Ovary (tissue), 7 donors: ENCODE measurements at regions not wholly inside any gene's neighbourhood (a gene's known extent, or its start where the extent isn't known, plus 50 kb on each side); places are given as distances from the start of the nearest gene placed in this dataset.

Source experiments
- DNase-seq, 5 donors: peaks; one replicate each; pipeline ENCODE4 v3.0.0-alpha.2; 2019 to 2020
- H3K27ac ChIP-seq, 2 donors: fragments of 200-600 bp; one replicate each; pipeline versions ENCODE4 v1.5.1 to v1.8.0; 2019 to 2022
- H3K27me3 ChIP-seq: fragments of 200-600 bp; one replicate; pipeline ENCODE4 v1.8.0; 2022
- H3K36me3 ChIP-seq: fragments of 200-600 bp; sonication (generic); one replicate; pipeline ENCODE4 v1.5.1; 2019
- H3K4me1 ChIP-seq: one replicate; pipeline ENCODE4 v1.8.1; 2013; ENCODE audit warnings: mild to moderate bottlenecking, moderate library complexity; ENCODE audit not compliant: insufficient read depth
- H3K4me3 ChIP-seq: fragments of 200-600 bp; sonication (generic); one replicate; pipeline ENCODE4 v1.5.1; 2017
- H3K9me3 ChIP-seq, 2 donors: fragments of 200-600 bp in 1 of 2; sonication (generic) in 1 of 2; one replicate each; pipeline versions ENCODE4 v1.5.1 to v1.8.1; 2013 to 2019; ENCODE audit warnings: mild to moderate bottlenecking in 1 of 2, moderate library complexity in 1 of 2
- EP300 ChIP-seq: sonication (generic); formaldehyde crosslinking; IDR thresholded peaks from one replicate; pipeline ENCODE4 v1.6.1; 2017; ENCODE audit warnings: antibody characterized with exemption
- POLR2A ChIP-seq: fragments of 450-650 bp; IDR thresholded peaks from one replicate; pipeline ENCODE4 v1.6.1; 2017; ENCODE audit warnings: antibody characterized with exemption, mild to moderate bottlenecking, moderate library complexity
- WGBS, 3 donors: extraction: QIAGEN DNeasy Blood & Tissue Kit in 1 of 3; methylation state at CpG; one replicate each; pipeline versions ENCODE4 v1.1.5 to v1.1.7; 2013 to 2017; 5-methylcytosine and 5-hydroxymethylcytosine counted together
- intact Hi-C, 4 donors: fragments of 100-400 bp; cut with DNase I; formaldehyde crosslinking; loops; one replicate each; pipeline versions ENCODE4 v1.11.0 to v1.15.1; 2022 to 2023
- TF ChIP-seq, protein P1 (sequence below), 3 donors: fragments of 450-650 bp in 2 of 3; fragments of 200-600 bp in 1 of 3; IDR thresholded peaks; one replicate each; pipeline versions ENCODE4 v1.5.1 to v1.8.0; 2016 to 2022; ENCODE audit warnings: antibody characterized with exemption in 3 of 3, mild to moderate bottlenecking in 1 of 3
- donor health status: DM: no; HTN: no; CAD: no; lungs with moderate emphysema.
- donor health status: DM: no; HTN: no; CAD: no.
- donor health status: Bipolar disorder and iron deficiency.
- donor health status: DM: no; HTN: no; CAD: no.
- donor health status: DM: yes; HTN: yes; CAD: no.

DNA sequence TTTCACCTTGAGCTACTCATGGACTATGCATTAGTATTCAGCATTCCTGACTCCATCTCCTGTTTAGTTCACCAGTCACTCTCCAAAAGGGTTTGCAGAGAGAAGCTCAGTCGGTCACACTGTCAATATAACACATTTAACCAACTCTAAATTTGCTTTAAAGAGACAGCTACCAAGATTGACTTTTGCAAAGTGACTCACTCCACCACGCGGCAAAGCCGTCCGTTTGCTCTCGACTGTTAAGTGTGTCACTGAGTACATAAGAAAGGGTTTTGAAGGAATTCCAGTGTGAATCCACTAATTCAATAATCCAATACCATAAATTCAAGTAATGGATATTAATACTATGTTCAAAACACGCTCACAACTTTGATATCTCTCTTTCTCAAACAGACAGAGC, 1006.7 kb upstream of the NR2F2 start:
- Histone ChIP-seq H3K9me3 (no peaks in the 10 kb centered on the region), H3K4me1 (peaks cover 4% of the 10 kb centered on the region), H3K27me3 (no peaks in the 10 kb centered on the region), H3K4me3 (no peak overlapping the region), H3K27ac (peak overlapping the region; percentile 51 to 98), H3K36me3 (no peaks in the 10 kb centered on the region)
- TF ChIP-seq POLR2A (no peak), EP300 (no peak)
- TF ChIP-seq, protein P1, sequence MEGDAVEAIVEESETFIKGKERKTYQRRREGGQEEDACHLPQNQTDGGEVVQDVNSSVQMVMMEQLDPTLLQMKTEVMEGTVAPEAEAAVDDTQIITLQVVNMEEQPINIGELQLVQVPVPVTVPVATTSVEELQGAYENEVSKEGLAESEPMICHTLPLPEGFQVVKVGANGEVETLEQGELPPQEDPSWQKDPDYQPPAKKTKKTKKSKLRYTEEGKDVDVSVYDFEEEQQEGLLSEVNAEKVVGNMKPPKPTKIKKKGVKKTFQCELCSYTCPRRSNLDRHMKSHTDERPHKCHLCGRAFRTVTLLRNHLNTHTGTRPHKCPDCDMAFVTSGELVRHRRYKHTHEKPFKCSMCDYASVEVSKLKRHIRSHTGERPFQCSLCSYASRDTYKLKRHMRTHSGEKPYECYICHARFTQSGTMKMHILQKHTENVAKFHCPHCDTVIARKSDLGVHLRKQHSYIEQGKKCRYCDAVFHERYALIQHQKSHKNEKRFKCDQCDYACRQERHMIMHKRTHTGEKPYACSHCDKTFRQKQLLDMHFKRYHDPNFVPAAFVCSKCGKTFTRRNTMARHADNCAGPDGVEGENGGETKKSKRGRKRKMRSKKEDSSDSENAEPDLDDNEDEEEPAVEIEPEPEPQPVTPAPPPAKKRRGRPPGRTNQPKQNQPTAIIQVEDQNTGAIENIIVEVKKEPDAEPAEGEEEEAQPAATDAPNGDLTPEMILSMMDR (IDR thresholded peaks at IDR 0.05) = no peak
- intact Hi-C loops = loop anchor here in 2 of 4 donors (10.0 kb wide), 2 partner anchors 59 to 141 kb away; no protein-coding TSS in a partner anchor
- 11 to 66% (median 12%) methylated on average over 7 of the region's 7 CpGs for WGBS, 3 donors
- DNase-seq = peak in 3 of 5 donors; percentile 35 to 51 (median 49)

DNA sequence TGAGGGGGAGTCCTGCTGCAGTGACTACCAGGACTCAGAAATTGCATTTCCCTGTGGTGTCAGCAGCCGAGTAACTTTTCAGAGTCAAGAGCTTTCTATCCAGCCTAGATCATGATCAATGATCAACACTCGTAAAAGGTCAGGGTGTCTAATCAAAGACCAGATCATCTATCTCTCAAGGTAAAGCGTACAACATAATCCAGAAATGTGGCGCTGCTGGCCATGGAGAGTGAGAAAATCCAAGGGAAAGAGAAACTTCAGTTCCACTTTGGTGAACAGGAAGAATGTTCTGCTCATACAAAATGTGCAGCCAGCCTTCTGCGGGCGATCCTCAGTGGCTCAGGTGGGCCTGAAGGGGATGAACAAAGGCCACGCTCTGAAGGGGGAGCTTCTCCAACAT, 1005.8 kb upstream of the NR2F2 start:
- Histone ChIP-seq H3K36me3 (no peaks in the 10 kb centered on the region), H3K4me3 (peak overlapping the region; percentile 5), H3K4me1 (peaks cover 4% of the 10 kb centered on the region), H3K27ac (peak overlapping the region; percentile 51 to 98), H3K9me3 (no peaks in the 10 kb centered on the region), H3K27me3 (no peaks in the 10 kb centered on the region)
- peak in 3 of 5 donors; percentile 41 to 43 (median 41) for DNase-seq
- intact Hi-C loops = loop anchor here (5.0 to 10.0 kb wide), 8 partner anchors 37 to 1018 kb away; partner anchors contain the start of gene NR2F2 (in 2 of the 4)
- WGBS, 3 donors = 17 to 26% (median 17%) methylated on average over 7 of the region's 7 CpGs
- TF ChIP-seq EP300 (no peak), POLR2A (no peak)
- TF ChIP-seq, protein P1 (IDR thresholded peaks at IDR 0.05) = no peak

DNA sequence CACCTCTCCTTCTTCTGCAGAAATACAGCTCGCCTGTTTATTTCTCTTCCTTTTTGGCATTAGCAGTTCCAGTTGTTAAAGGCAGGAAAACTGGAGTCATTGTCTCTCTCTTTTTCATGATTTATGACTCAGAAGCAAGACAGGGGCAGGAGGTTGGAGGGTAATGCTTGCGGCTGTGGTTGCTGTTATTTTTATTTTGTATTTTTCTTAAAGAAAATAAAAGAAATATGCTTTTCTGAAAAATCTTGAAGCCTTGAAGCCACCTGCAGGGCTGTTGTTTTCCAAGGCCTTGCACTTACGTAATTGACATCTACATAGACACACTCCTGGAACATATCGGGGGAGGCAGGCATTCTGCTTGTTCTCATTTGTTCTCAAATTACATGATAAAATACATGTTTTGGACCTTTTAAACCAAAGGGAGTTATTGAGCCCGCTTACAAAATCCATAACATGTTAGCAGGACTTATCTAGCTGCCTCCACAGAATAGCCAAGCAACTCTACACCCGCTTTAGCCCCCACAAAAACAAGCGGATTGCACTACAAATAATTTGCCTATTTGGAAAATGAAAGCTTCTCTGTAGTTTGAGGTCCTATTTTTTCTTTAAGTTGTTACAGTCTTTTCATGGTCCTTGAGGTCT, 1004.6 kb upstream of the NR2F2 start:
- intact Hi-C loops = loop anchor here (5.0 to 10.0 kb wide), 8 partner anchors 39 to 1016 kb away; partner anchors contain the start of gene NR2F2 (in 2 of the 4)
- H3K36me3 ChIP-seq = no peaks in the 10 kb centered on the region
- DNase-seq = peak; percentile 65 to 84 (median 76)
- peak overlapping the region; percentile 84 to 98 for H3K27ac ChIP-seq
- H3K4me1 ChIP-seq = peaks cover 4% of the 10 kb centered on the region
- 0 to 5% (median 2%) methylated on average over 7 of the region's 7 CpGs for WGBS, 3 donors
- no peaks in the 10 kb centered on the region for H3K9me3 ChIP-seq
- H3K27me3 ChIP-seq = no peaks in the 10 kb centered on the region
- peak overlapping the region; percentile 56 for H3K4me3 ChIP-seq
- TF ChIP-seq, protein P1 (IDR thresholded peaks at IDR 0.05) = peak in 2 of 3 donors; percentile 47 to 62
- TF ChIP-seq EP300 (no peak), POLR2A (peak; percentile 64)

DNA sequence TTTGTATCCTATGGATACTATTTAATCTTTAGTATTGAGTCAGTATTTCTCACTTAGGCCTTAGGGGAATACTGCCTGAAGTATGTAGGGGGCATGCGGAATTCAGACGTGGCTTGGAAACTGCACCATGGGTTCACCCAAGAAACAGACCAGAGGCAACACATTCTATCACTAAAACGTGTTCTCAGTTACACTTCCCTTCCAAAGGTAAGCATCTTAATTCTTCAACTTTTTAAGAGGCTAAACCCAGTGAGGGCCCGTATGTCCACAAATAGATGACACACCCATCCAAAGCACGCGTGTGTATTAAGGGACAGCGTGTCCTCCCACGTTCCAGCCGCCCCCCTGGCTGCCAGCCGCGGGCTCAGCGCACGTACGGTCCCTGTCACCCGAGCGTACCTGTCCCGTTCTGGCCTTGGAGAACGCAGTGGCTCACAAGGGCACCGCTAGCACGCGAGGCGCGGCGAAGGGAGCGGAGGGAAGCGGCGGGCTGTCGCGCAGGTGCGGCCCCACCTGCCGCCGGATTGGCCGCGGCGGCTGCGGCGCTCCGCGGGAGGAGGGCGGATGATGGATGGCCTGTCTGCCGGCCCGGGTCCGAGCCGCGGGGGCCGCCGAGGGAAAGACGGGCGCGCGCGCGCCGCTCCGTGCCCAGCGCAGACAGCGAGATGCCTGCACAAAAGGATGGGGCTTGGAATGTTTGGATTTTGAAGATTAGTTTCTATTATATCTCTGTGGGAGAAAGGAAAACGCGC, 1003.9 kb upstream of the NR2F2 start:
- intact Hi-C loops = loop anchor here (5.0 to 10.0 kb wide), 8 partner anchors 39 to 1016 kb away; partner anchors contain the start of gene NR2F2 (in 2 of the 4)
- no peaks in the 10 kb centered on the region for H3K36me3 ChIP-seq
- H3K27ac ChIP-seq = peak overlapping the region; percentile 84 to 98
- TF ChIP-seq, protein P1 (IDR thresholded peaks at IDR 0.05) = no peak
- peak; percentile 17 for TF ChIP-seq EP300
- TF ChIP-seq POLR2A = peak; percentile 8
- no peaks in the 10 kb centered on the region for H3K27me3 ChIP-seq
- no peaks in the 10 kb centered on the region for H3K9me3 ChIP-seq
- peaks cover 4% of the 10 kb centered on the region for H3K4me1 ChIP-seq
- H3K4me3 ChIP-seq = peak overlapping the region; percentile 56
- WGBS, 3 donors = 0 to 1% (median 1%) methylated on average over 43 to 59 of the region's 59 CpGs
- peak; percentile 70 to 84 (median 78) for DNase-seq
